GM18909 (cell line): ENCODE measurements at regions not wholly inside any gene's neighbourhood (a gene's known extent, or its start where the extent isn't known, plus 50 kb on each side); places are given as distances from the start of the nearest gene placed in this dataset.
"Not testable (repeated sequence)": the region's sequence is repeated elsewhere in the genome, so short reads cannot be mapped to it uniquely, and the experiment has no call there.

Source experiments
- ATAC-seq: cut with Tn5 transposase; IDR thresholded peaks from one replicate; pipeline ENCODE4 v1.9.1; 2021; ENCODE audit warnings: mild to moderate bottlenecking; ENCODE audit not compliant: unreplicated experiment, poor library complexity

DNA sequence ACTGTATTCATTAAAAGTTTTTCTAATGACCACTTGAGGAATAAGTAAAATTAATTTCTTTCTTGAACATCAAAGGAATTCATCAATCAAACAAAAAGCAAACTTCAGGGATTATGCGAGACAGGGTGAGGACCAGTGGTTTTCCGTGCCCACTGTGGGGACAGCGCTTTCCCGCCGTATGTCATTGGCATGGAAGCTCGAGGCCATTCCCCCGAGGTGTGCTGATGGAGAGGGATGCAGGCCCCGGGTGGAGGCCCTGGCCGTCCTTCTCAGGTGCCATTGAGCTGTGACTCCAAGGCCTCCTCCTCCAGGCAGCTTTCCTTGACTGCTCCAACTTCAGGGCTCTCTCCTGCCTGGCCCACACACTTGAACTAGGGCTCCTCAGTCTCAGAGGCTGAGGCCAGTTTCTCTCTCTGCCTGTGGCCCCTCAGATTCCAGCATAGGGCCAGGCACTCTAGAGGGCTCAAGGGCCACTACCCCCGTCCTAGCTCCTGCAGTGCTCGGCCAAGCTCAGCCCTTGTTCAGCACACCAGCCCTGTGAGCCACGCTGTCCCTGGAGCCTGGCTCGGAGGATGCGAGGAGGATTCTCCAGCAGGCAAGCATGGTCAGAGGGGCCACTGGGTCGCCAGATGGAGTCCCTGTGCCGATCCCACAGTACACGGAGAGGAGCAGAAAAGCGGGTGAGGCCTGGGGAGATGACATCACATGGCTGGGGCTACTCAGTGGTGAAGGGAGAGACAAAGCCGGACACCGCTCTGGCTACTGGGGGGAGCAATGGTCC, 248.0 kb upstream of the SGCG start:
- not testable (repeated sequence) for ATAC-seq

DNA sequence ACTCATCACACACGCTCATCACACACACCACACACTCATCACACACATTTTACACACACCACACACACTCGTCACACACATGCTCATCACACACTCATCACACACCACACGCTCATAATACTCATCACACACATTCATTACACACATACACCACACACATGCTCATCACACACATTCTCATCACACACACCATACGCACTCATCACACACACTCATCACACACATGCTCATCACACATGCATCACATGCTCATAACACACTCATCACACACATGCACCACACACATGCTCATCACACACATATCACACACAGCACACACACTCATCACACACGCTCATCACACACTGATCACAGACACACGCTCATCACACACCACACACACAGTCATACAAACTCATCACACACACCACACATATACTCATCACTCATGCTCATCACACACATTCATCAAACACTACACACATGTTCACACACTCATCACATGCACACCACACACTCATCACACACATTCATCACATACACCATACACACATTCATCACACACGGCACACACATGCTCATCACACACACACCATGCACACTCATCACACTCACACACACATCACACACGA, 247.1 kb upstream of the SGCG start:
- no peak for ATAC-seq

DNA sequence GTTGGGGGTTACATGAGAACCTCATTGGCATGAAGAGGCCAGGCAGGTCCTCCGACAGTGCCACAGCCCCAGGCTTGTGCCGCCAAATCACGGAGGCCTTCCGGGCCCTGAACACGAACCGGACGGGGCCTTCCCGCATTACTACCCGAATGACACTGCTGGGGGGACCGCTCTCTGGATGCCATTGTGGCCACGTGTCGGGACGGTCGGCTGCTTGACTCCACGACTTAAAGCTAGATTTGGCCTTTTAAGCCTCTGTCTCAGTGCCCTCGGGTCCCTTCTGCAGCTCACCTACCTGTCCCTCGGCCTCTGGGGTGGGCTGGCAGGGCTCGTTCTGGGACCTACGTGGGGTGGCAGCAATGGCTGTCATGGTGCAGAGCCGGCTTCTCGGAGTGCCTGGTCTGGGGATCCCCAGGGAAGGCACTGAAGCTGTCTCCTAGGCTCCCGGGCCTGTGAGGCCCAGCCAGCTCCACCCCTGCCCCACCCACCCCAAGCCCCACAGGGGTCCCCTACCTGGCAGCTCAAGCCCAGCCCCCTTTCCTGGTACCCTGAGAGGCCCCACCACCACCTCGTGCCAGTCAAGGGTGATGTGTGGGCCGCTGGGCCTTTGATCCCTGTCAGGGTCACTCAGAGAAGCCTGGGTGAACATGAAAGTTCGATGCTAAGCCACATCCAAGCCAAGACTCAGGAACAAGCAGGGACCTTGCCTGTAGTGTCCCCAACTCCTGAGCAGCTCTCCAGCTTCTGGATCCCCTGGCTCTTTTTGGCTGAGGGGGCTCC, 245.8 kb upstream of the SGCG start:
- no peak for ATAC-seq

DNA sequence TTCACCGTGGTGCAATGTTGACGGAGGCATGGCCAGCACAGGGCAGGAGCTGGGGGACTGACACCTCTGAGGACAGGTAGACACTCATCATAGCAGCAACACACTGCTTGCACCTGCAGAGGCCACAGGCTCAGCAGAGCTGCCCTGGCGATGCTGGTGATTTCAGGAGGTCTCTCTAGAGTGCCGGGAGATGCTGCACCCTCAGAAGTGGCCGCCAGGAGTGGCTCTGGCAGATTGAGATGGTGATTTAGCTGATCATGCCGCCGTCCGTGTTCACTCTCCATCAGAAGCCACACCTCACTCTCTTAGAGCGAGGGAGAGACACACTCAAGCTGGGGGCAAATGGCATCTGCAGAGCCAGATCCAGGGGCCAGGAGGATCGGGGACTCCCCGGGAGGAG, 244.6 kb upstream of the SGCG start:
- ATAC-seq = no peak

DNA sequence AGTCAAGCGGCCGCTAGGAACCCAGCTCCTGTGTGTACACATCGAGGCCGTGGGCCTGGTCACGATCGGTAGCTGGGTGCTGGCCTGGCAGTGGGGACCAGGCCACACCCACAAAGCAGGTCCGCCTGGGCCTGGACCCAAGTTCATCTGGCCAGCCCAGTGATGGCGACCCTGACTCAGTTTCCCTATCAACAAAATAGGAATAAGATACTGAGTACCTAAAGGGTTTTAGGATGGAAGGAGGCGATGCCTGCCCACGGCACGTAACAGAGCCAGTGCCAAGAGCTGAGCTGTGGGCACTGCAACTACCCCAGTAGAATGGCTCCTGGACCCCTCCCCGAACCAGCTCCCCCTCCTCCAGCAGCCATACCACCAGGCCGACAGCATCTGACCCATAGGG, 243.5 kb upstream of the SGCG start:
- ATAC-seq = no peak

DNA sequence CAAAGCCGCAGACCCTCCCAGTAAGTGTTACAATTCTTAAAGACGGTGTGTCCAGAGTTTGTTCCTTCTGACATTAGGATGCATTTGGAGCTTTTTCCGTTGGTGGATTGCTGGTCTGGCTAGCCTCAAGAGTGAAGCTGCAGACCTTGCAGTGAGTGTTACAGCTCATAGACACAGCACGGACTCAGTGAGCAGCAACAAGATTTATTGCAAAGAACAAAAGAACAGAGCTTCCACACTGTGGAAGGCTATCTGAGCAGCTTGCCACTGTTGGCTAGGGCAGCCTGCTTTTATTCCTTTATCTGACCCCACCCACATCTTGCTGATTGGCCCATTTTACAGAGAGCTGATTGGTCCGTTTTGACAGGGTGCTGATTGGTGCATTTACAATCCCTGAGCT, 242.8 kb upstream of the SGCG start:
- ATAC-seq = no peak

DNA sequence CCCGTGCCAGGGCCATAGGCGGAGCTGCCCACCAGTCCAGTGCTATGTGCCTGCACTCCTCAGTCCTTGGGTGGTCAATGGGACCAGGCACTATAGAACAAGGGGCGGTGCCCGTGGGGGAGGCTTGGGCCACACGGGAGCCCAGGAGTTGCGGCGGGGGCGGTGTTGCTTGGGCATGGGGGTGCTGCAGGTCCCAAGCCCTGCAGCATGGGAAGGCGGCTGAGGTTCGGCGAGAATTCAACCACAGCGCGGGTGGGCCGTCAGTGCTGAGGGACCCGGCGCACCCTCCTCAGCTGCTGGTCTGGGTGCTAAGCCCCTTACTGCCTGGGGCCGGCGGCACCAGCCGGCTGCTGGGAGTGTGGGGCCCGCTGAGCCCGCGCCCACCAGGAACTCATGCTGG, 242.2 kb upstream of the SGCG start:
- no peak for ATAC-seq

DNA sequence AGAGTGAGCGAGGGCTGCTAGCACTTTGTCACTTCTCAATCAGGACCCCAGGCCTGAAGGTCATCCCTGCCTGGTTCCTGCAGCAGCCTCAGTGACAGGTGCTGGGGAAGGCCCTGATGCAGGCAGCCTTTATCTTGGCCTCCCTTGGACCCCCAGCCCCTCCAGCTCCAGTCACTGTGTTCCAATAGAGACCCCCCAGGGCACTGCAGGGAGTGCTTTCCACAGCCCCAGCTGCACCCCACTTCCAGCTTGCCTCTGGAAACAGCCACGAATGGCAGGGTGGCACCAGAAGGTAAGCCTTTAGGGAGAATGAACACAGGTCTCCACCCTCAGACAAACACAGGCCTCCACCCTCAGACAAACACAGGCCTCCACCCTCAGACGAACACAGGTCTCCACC, 241.6 kb upstream of the SGCG start:
- ATAC-seq = no peak

DNA sequence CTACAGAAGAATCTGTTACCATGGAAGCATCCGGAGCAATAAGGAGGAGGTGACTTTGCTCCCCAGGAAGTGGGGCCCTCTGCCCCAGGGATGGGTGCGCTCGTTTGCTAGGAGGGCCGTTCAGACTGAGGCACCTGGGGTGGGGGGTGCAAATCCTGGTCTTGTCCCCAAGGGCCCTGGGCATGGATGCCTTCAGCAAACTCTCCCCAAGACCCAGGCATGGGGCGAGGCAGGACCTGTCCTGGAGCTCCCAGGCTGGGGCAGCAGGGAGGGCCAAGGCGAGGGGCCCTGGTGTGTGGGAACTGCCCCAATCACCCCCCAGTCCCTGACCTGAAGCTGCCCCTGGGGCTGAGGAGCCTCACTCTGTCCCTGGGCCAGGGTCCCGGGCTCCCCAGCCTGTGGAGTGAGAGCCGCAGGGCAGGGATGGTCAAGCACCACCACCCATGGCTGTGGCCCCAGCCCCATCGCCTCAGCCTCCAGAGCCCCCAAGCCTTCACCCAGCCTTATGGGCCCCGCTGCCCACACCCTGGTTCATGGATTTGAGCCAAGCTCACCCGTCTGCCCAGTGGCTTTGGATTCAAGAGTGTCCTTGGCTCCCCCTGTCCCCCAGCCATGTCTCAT, 240.6 kb upstream of the SGCG start:
- ATAC-seq = no peak

DNA sequence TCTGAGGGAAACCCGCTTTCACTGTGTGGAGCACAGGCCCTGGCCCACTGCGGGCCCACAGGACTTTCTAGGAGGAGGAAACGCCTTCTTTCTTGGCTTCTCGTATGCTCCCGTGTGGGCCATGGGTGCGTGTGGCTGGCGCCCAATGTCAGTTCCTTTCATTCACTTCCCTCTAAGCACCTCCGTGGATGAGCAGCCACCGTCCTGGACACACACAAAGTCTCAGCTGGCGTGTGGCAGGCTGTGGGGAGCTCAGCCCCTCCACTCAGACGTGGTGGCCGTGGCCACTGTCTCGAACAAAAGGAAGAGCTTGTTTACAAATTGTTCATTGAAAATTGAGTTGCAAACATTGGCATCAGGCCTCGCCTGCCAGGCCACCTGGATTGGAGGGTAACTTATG, 240.0 kb upstream of the SGCG start:
- no peak for ATAC-seq

DNA sequence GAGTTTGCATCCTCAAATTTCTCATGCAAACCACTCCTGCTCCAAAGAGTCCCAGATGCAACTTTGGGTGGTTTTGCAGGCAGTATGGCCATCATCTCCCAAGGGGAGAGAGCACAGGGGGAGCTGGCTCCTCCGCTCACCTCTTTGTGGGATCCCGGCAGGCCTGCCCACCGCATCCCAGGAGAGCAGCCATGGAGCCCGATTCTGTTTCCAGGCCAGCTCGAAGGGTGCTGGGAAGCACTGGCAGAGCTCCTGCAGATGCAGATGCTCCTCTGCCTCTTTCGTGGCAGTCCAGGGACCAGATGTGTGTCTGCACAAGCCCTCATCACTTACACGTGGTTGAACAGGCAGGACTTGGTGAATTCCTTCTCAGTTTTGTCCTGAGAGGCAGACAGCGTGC, 239.3 kb upstream of the SGCG start:
- not testable (repeated sequence) for ATAC-seq

DNA sequence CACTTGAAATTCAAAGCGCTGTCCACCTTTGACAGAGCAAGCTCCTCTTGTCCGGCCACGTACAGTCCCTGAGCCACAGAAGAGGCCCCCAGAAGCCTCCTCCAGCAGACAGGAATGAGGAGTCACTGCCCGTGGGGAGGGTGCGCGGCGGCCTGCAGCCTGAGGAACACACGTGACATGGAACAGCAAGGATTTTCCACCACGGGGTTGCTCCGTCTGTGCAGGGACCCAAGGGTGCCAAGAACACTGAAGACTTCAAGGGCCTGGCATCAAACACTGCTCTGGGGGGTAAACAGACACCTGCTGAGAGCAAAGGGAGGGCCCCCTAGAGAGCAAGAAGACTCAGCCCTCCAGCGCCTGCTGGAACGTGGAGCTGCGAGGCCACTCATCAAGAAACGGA, 237.9 kb upstream of the SGCG start:
- not testable (repeated sequence) for ATAC-seq

DNA sequence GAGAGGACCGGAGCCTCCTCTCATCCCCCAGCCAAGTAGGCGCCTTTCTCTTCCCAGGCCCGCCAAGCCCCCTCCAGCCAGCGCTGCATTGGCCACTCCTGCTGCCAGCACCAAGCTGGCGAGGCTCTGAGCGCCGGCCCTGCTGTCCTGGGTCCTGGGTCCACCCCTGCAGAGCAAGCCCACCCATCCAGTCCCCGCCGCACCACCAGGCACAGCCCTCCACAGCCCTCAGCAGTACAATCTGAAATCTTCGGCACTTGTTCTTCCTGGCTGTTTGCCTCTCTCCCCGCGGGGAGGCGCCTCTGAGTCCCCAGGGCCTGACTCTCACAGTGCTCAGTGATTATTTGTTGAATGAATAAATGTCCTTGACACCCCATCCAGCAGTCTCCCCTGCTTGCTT, 236.4 kb upstream of the SGCG start:
- no peak for ATAC-seq

DNA sequence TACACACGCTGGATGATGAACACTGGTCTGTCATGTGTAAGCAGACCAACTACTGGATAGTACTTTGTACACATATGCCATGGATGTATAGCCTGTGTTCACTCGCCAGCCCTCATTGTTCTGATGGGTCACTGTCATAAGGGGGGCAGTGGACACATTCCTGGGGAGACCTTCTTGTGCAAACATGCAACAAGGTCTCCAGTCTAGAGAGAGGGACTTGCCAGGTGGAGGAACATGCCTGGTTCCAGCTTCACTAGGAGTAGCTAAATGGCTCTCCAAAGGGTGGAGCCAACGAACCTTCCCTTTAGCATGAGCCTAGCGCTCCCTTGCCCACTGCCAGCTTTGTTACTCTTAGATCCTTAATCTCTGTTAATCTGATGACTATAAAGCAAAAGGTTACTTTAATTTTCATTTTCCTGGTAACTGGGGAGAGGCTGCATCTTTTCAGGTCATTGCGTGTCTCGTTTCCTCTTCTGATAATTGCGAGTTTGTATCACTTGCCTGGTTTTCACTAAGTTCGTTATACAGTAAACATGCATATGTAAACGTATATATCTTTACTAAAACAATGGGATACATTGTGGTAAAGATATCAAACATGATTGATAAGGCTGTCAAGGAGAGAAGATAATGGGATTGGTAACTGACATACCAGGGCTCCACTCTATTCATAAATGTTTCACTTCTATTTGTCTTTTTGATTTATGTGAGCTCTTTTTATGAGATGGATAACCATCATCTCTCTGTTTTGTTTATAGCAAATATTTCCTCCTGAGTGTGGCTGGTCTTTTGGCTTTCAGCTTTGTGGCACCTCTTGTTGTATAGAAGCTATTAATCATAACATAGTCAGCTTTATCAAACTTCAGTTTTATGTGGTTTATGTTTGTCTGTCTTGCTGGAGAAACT, 235.2 kb upstream of the SGCG start:
- no peak for ATAC-seq

DNA sequence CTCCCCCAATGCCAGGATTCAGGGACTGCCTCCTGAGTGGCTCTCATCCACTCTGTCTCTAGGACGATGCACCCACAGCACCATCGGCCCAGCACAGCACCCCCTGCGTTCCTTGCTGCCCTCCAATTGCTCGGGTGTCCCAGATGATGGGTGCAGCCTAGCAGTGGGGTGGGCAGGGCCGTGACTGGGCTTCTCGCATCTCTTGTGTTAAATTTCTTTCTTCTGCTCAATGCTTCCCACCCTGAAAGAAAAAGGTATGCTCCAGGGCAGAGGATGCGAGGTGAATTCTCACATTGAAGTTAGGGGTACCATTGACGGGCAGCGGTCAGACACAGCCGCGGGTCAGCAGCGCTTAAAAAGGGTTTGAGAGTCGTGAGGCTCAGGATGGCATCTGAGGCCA, 232.4 kb upstream of the SGCG start:
- no peak for ATAC-seq

DNA sequence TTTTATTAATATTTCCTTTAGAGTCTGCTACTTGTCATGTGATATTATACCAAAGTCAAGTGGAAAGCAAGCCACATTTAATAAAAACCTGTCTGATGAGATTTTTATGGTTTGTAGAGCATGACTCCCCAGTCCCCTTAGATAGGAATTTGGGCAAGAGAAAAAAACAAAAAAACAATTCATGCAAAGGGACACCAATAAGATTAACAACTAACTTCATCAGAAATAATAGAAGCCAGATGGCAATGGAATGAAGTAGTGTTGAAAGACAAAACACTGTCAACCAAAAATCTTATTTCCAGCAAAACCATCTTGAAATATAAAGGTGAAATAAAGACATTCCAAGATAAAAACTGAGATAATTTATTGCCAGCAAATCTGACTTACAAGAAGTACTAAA, 228.8 kb upstream of the SGCG start:
- ATAC-seq = not testable (repeated sequence)

DNA sequence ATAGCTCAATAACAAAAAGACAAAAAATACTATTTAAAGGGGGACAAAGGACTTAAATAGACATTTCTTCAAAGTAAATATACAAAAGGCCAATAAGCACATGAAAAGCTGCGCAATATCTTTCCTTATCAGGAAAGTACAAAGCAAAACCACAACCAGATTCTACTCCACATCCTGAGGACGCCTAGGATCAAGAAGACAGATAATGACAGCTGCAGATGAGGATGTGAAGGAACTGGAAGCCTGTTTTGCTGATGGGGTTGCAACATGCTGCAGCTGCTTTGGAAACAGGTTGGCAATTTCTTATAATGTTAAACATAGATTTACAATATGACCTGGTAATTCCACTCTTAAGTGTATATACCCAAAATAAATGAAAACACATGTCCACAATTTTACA, 225.6 kb upstream of the SGCG start:
- not testable (repeated sequence) for ATAC-seq

DNA sequence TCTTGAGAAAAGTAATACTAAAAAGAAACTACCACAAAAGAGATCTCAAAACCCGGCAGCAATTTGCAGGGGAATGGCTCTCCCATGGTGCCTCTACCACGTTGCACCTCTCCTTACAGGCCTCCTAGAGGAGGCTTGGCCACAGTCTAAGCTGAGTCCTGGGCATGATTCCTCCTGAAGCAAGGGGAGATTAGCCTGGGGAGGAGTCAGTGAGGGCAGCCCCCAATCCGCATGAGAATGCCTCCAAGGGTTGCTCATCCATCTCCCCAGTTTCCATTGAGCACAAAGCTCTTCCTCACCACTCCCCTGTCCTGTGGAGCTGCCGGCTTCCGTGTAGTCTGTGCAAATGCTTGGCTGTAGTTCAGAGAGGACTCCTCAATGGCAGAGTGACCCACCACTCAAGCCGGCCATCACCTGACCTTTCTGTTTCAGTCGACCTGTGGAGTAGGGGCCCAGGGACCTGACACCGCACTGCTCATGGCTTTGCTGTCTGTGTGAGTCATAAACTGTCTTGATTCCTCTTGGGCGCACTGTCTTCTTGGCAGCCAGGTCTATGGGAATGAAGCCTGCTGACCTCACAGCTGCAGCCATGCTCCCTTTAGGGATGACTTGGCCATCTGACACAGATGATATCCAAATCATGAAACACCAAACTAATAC, 224.2 kb upstream of the SGCG start:
- not testable (repeated sequence) for ATAC-seq

DNA sequence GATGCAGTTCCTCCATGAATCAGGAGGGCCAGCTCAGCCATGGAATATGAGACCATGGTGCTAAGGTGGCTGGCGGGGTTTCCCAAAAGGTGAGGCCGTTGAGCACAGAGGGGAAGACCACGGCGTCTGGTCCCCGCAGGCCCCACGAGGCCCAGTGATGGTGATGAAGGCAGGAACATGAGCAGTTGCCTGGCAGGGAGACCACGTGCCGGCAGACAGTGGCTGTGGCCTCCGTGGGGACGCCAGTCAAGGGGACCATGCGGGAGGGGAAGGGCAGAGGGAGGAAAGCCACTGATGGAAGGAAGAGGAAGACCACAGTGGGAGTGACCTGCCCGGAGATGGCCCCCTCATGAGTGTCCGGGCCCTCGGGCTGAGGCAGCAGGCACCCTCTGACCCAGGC, 220.9 kb upstream of the SGCG start:
- not testable (repeated sequence) for ATAC-seq
